COLO829 (cell line): ENCODE measurements at regions not wholly inside any gene's neighbourhood (a gene's known extent, or its start where the extent isn't known, plus 50 kb on each side); places are given as distances from the start of the nearest gene placed in this dataset.
"Not testable (repeated sequence)": the region's sequence is repeated elsewhere in the genome, so short reads cannot be mapped to it uniquely, and the experiment has no call there.

Source experiments
- DNase-seq: peaks from one replicate; pipeline ENCODE4 v3.0.0; 2012; ENCODE audit warnings: low spot score

GRCh38 chr3:94336046-94336753 is 273.3 kb downstream of the NSUN3 start:
- peak; percentile 65 for DNase-seq

- DNase-seq: no peak
Observed at GRCh38 chr3:94345101-94345500, 282.2 kb downstream of the NSUN3 start.

GRCh38 chr3:94349310-94349878 is 286.5 kb downstream of the NSUN3 start:
- DNase-seq: no peak

GRCh38 chr3:94356581-94356980 is 293.7 kb downstream of the NSUN3 start:
- no peak for DNase-seq

GRCh38 chr3:94359996-94360395 is 297.1 kb downstream of the NSUN3 start:
- DNase-seq: no peak

GRCh38 chr3:94360987-94361386 is 298.1 kb downstream of the NSUN3 start:
- no peak for DNase-seq

GRCh38 chr3:94362393-94362792 is 299.5 kb downstream of the NSUN3 start:
- no peak for DNase-seq

GRCh38 chr3:94365006-94365405 is 302.1 kb downstream of the NSUN3 start:
- DNase-seq: no peak

- no peak for DNase-seq
Observed at GRCh38 chr3:94372026-94372425, 309.2 kb downstream of the NSUN3 start.

- DNase-seq: no peak
Observed at GRCh38 chr3:94373456-94373855, 310.6 kb downstream of the NSUN3 start.

GRCh38 chr3:94374439-94375161 is 311.7 kb downstream of the NSUN3 start:
- DNase-seq: no peak

- DNase-seq: not testable (repeated sequence)
Observed at GRCh38 chr3:94377123-94377696, 314.3 kb downstream of the NSUN3 start.

- not testable (repeated sequence) for DNase-seq
Observed at GRCh38 chr3:94377863-94378262, 315.0 kb downstream of the NSUN3 start.

GRCh38 chr3:94378322-94378721 is 315.5 kb downstream of the NSUN3 start:
- DNase-seq: no peak

GRCh38 chr3:94379264-94379663 is 316.4 kb downstream of the NSUN3 start:
- no peak for DNase-seq

- DNase-seq: no peak
Observed at GRCh38 chr3:94394885-94395284, 332.0 kb downstream of the NSUN3 start.

- DNase-seq: no peak
Observed at GRCh38 chr3:94395851-94396250, 333.0 kb downstream of the NSUN3 start.

- DNase-seq: no peak
Observed at GRCh38 chr3:94398036-94398435, 335.2 kb downstream of the NSUN3 start.

GRCh38 chr3:94401466-94401865 is 338.6 kb downstream of the NSUN3 start:
- no peak for DNase-seq

GRCh38 chr3:94402126-94402525 is 339.3 kb downstream of the NSUN3 start:
- DNase-seq: no peak

GRCh38 chr3:94405258-94406035 is 342.6 kb downstream of the NSUN3 start:
- DNase-seq: peak; percentile 65

GRCh38 chr3:94406595-94406994 is 343.7 kb downstream of the NSUN3 start:
- no peak for DNase-seq
